A549 (cell line): ENCODE measurements at regions not wholly inside any gene's neighbourhood (a gene's known extent, or its start where the extent isn't known, plus 50 kb on each side); places are given as distances from the start of the nearest gene placed in this dataset.
A peak's percentile ranks its signal among the peaks of the same experiment; 100 is the strongest.

Experiments used
- ATAC-seq, 2 experiments: fragments of 200-7000 bp in 1 of 2; fragments of >200 bp in 1 of 2; cut with Nextera tagmentation in 1 of 2; cut with Tn5 transposase in 1 of 2; 3 replicates each; pipeline versions ENCODE4 v1.8.0 to v1.9.1; 2018 to 2020; ENCODE audit warnings: mild to moderate bottlenecking in 1 of 2, moderate library complexity in 1 of 2
- CTCF ChIA-PET: fragments of 300-600 bp; sonication (Branson Sonifier 250); formaldehyde crosslinking; extraction: SDS; loops from one replicate; lab custom pipeline; 2021; ENCODE audit warnings: antibody characterized with exemption, inconsistent platforms; lab: Yijun Ruan, JAX
- POLR2A ChIA-PET: fragments of 350-600 bp; formaldehyde crosslinking; extraction: SDS; loops from one replicate; lab custom pipeline; 2021; ENCODE audit warnings: antibody characterized with exemption, inconsistent platforms; lab: Yijun Ruan, JAX
- DNase-seq, 2 experiments: peaks; one replicate each; pipeline versions ENCODE4 v3.0.0 to v3.0.0-alpha.2; 2011 to 2016; ENCODE audit warnings: low read depth in 1 of 2, low spot score in 1 of 2
- FAIRE-seq: peaks from 2 replicates; lab custom pipeline; 2011; peaks lifted over from hg19 to GRCh38; lab: Jason Lieb, UNC
- H3K27ac ChIP-seq, 2 experiments: fragments of >200 bp; sonication (Bioruptor Twin); formaldehyde crosslinking; 3 replicates each; pipeline ENCODE4 v1.5.1; 2016 to 2017
- H3K4me1 ChIP-seq: fragments of >200 bp; sonication (Bioruptor Twin); formaldehyde crosslinking; 3 replicates; pipeline ENCODE4 v1.6.1; 2016
- H3K4me2 ChIP-seq: fragments of >200 bp; sonication (Bioruptor Twin); formaldehyde crosslinking; 3 replicates; pipeline ENCODE4 v1.6.1; 2016
- H3K4me3 ChIP-seq: fragments of >200 bp; sonication (Bioruptor Twin); formaldehyde crosslinking; 3 replicates; pipeline ENCODE4 v1.5.1; 2016
- H3K9me3 ChIP-seq: fragments of >200 bp; sonication (Bioruptor Twin); formaldehyde crosslinking; 3 replicates; pipeline ENCODE4 v1.6.1; 2016
- ATOH8 ChIP-seq: fragments of 250-450 bp; sonication (Bioruptor Pico); IDR thresholded peaks from 2 replicates; pipeline ENCODE4 v1.5.0; 2020; ENCODE audit warnings: low read depth, mild to moderate bottlenecking, moderate library complexity
- CBX2 ChIP-seq: fragments of 200-600 bp; sonication (generic); IDR thresholded peaks from 2 replicates; pipeline ENCODE4 v1.6.1; 2016; ENCODE audit warnings: low read depth, mild to moderate bottlenecking, borderline replicate concordance
- CEBPB ChIP-seq, 2 experiments: fragments of >200 bp in 1 of 2; sonication (Bioruptor Twin) in 1 of 2; formaldehyde crosslinking in 1 of 2; IDR thresholded peaks; 2 replicates each; pipeline ENCODE4 v1.6.1; 2012 to 2016
- CHD4 ChIP-seq: fragments of 200-600 bp; sonication (generic); IDR thresholded peaks from 2 replicates; pipeline ENCODE4 v1.6.1; 2016; ENCODE audit warnings: antibody characterized with exemption, mild to moderate bottlenecking, borderline replicate concordance
- EHMT2 ChIP-seq: fragments of 200-600 bp; sonication (generic); IDR thresholded peaks from 2 replicates; pipeline ENCODE4 v1.6.1; 2016; ENCODE audit warnings: antibody characterized with exemption, low read depth, mild to moderate bottlenecking, moderate library complexity
- EP300 ChIP-seq, 2 experiments: fragments of >200 bp; sonication (Bioruptor Twin); formaldehyde crosslinking; IDR thresholded peaks; 2 replicates in 1 of 2; 3 replicates in 1 of 2; pipeline ENCODE4 v1.6.1; 2016 to 2017
- FOSL2 ChIP-seq, 2 experiments: fragments of 450-650 bp in 1 of 2; fragments of >200 bp in 1 of 2; sonication (Bioruptor Twin) in 1 of 2; formaldehyde crosslinking; IDR thresholded peaks; 2 replicates each; pipeline versions ENCODE4 v1.5.0 to v1.6.1; 2016 to 2020; ENCODE audit warnings: mild to moderate bottlenecking in 1 of 2, moderate library complexity in 1 of 2
- FOXS1 ChIP-seq: fragments of 250-450 bp; sonication (Bioruptor Pico); IDR thresholded peaks from 2 replicates; pipeline ENCODE4 v1.5.0; 2020; ENCODE audit warnings: mild to moderate bottlenecking, moderate library complexity
- GATA3 ChIP-seq: IDR thresholded peaks from 2 replicates; pipeline ENCODE4 v1.6.1; 2012; ENCODE audit warnings: borderline replicate concordance
- HES2 ChIP-seq: fragments of >200 bp; sonication (Bioruptor Twin); formaldehyde crosslinking; IDR thresholded peaks from 2 replicates; pipeline ENCODE4 v1.6.1; 2016
- HOXB5 ChIP-seq: fragments of 250-450 bp; sonication (Bioruptor Pico); IDR thresholded peaks from 2 replicates; pipeline ENCODE4 v1.5.0; 2020; ENCODE audit warnings: mild to moderate bottlenecking, moderate library complexity
- JUN ChIP-seq, 2 experiments: fragments of >200 bp; sonication (Bioruptor Twin); formaldehyde crosslinking; IDR thresholded peaks; 2 replicates in 1 of 2; 3 replicates in 1 of 2; pipeline ENCODE4 v1.6.1; 2016 to 2017
- JUNB ChIP-seq: fragments of >200 bp; sonication (Bioruptor Twin); formaldehyde crosslinking; IDR thresholded peaks from 2 replicates; pipeline ENCODE4 v1.6.1; 2016
- KDM1A ChIP-seq: fragments of 200-600 bp; sonication (generic); IDR thresholded peaks from 2 replicates; pipeline ENCODE4 v1.6.1; 2016; ENCODE audit warnings: low read depth, mild to moderate bottlenecking
- KDM5A ChIP-seq: fragments of 200-600 bp; sonication (generic); IDR thresholded peaks from 2 replicates; pipeline ENCODE4 v1.6.1; 2016; ENCODE audit warnings: antibody characterized with exemption, mild to moderate bottlenecking
- MAFK ChIP-seq: fragments of 450-650 bp; IDR thresholded peaks from 2 replicates; pipeline ENCODE4 v1.6.1; 2014; ENCODE audit not compliant: partially characterized antibody
- MAZ ChIP-seq: fragments of 150-350 bp; IDR thresholded peaks from 2 replicates; pipeline ENCODE4 v1.6.1; 2014; ENCODE audit warnings: antibody characterized with exemption, low read depth, low read length, borderline replicate concordance
- MYC ChIP-seq: IDR thresholded peaks from 2 replicates; pipeline ENCODE4 v1.6.1; 2012; ENCODE audit warnings: mild to moderate bottlenecking, inconsistent platforms, low read length, improper control_type of control experiment, borderline replicate concordance
- NPAS2 ChIP-seq: fragments of 250-450 bp; sonication (Bioruptor Pico); IDR thresholded peaks from 2 replicates; pipeline ENCODE4 v1.8.0; 2022; ENCODE audit warnings: mild to moderate bottlenecking, moderate library complexity, borderline replicate concordance
- NR3C1 ChIP-seq: fragments of >200 bp; sonication (Bioruptor Twin); formaldehyde crosslinking; IDR thresholded peaks from 3 replicates; pipeline ENCODE4 v1.6.1; 2017
- RARB ChIP-seq: fragments of 250-450 bp; sonication (Bioruptor Pico); IDR thresholded peaks from 2 replicates; pipeline ENCODE4 v1.8.0; 2021; ENCODE audit warnings: mild to moderate bottlenecking, moderate library complexity
- SMC3 ChIP-seq: fragments of >200 bp; sonication (Bioruptor Twin); formaldehyde crosslinking; IDR thresholded peaks from 3 replicates; pipeline ENCODE4 v1.6.1; 2018; ENCODE audit warnings: inconsistent platforms
- TP53 ChIP-seq: fragments of 250-450 bp; sonication (Bioruptor Pico); IDR thresholded peaks from 2 replicates; pipeline ENCODE4 v1.5.0; 2021; ENCODE audit warnings: mild to moderate bottlenecking, moderate library complexity
- USF2 ChIP-seq: fragments of 450-650 bp; IDR thresholded peaks from 2 replicates; pipeline ENCODE4 v1.6.1; 2014; ENCODE audit warnings: antibody characterized with exemption
- ZSCAN20 ChIP-seq: fragments of 250-450 bp; sonication (Bioruptor Pico); IDR thresholded peaks from 2 replicates; pipeline ENCODE4 v1.8.0; 2022; ENCODE audit warnings: mild to moderate bottlenecking, moderate library complexity
- WGBS: methylation state at CpG from one replicate; pipeline ENCODE4 v1.1.6; 2017; ENCODE audit errors: missing lambda C conversion rate; 5-methylcytosine and 5-hydroxymethylcytosine counted together
- TF ChIP-seq, protein P1 (sequence below): fragments of 150-350 bp; IDR thresholded peaks from 2 replicates; pipeline ENCODE4 v1.6.1; 2014; ENCODE audit warnings: low read depth, mild to moderate bottlenecking, low read length
- TF ChIP-seq, protein P2 (sequence below): IDR thresholded peaks from 2 replicates; pipeline ENCODE4 v1.6.1; 2012
- TF ChIP-seq, protein P3 (sequence below): fragments of 250-450 bp; sonication (Bioruptor Pico); IDR thresholded peaks from 2 replicates; pipeline ENCODE4 v1.5.0; 2021; ENCODE audit warnings: mild to moderate bottlenecking, moderate library complexity, borderline replicate concordance
- TF ChIP-seq, protein P4 (sequence below): IDR thresholded peaks from 2 replicates; pipeline ENCODE4 v1.6.1; 2012; ENCODE audit warnings: low read depth, borderline replicate concordance

DNA sequence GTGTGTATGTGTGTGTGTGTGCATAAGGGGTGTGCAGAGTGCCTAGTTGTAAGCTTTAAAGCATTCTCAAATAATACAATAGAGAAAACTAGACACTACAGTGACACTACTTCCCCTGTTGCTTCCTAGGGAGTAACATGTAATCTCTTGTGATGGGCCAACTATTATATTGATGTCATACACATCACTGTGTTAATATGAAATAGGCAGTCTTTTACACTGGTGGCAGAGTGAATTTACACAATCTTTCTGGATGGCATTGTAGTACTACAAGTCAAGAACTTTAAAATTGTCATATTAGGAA is 488.0 kb upstream of the ZEB2 start:
- ChIA-PET POLR2A (interaction anchor here (1.0 kb wide), 1 partner anchor 65 kb away, joined by 3 read pairs; no protein-coding TSS in a partner anchor), CTCF (no interaction called here)
- Histone ChIP-seq H3K4me1 (peaks cover 50% of the 10 kb centered on the region), H3K27ac (peak overlapping the region; percentile 82 to 84), H3K4me3 (peak overlapping the region; percentile 17; the same call in 1 of the 3 replicates), H3K4me2 (peak overlapping the region; percentile 74), H3K9me3 (no peaks in the 10 kb centered on the region)
- ATAC-seq, result no peak; a peak in 1 of 6 replicates
- no peak for DNase-seq
- no peak for TF ChIP-seq CBX2
- TF ChIP-seq, protein P1, sequence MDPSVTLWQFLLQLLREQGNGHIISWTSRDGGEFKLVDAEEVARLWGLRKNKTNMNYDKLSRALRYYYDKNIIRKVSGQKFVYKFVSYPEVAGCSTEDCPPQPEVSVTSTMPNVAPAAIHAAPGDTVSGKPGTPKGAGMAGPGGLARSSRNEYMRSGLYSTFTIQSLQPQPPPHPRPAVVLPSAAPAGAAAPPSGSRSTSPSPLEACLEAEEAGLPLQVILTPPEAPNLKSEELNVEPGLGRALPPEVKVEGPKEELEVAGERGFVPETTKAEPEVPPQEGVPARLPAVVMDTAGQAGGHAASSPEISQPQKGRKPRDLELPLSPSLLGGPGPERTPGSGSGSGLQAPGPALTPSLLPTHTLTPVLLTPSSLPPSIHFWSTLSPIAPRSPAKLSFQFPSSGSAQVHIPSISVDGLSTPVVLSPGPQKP, result no peak
- no peak for TF ChIP-seq FOSL2 (IDR thresholded peaks at IDR 0.05)
- TF ChIP-seq FOSL2 (CRISPR knock-in tag; IDR thresholded peaks at IDR 0.05), result no peak
- TF ChIP-seq ATOH8 (CRISPR knock-in tag), result no peak
- TF ChIP-seq ZSCAN20 (CRISPR knock-in tag), result peak; percentile 39; the same call in 1 of the 2 replicates
- no peak for TF ChIP-seq KDM5A
- TF ChIP-seq HOXB5 (CRISPR knock-in tag), result no peak
- no peak for TF ChIP-seq TP53 (CRISPR knock-in tag)
- FAIRE-seq, result no peak

DNA sequence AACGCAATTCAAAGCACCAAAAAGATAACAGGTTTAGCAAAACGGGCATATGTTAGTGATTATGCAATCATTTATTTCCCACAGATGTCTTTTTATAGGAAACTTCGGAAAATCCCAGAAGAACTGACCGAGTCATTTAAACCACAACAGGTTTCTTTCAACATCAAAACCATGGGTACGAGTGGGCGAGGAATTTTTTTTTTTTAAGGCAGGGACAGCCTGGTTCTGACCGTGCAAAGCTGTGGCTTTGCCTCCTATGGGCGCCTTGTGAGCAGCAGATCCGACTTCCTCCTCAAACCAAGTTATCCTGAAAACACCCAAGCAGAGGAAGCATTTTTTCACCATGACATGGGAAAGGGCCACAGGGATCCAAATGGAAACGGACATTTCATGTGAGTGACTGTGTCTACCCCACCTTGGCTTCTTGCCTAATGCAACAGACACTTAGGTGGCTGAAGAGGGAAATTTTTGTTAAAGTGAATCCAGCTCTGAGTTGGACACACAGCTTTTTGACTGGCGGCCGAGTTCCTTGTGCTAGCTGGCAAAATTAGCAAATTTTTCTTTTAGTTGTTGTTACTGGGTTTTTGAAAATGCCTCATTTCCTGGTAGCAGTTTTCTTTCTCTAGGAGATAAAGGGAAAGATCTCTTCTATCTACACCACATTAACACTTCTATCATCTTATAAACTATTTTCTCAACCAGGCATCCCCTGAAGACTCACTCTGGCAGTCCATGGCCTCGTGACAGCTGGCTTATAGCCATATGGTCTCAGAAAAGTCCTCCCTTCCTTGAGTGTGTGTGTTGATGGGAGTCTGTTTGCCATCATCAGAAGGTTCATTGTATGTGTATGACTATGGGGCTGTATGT is 487.4 kb upstream of the ZEB2 start:
- ChIA-PET CTCF (no interaction called here), POLR2A (interaction anchor here (0.5 to 1.4 kb wide), 3 partner anchors 56 to 313 kb away, joined by 3 to 4 read pairs (median 3); no protein-coding TSS in a partner anchor)
- DNase-seq, result peak; percentile 31 to 90
- Histone ChIP-seq H3K27ac (peak overlapping the region; percentile 82 to 84), H3K4me1 (peaks cover 44% of the 10 kb centered on the region), H3K4me2 (peak overlapping the region; percentile 74), H3K4me3 (peak overlapping the region; percentile 17; the same call in 1 of the 3 replicates), H3K9me3 (no peaks in the 10 kb centered on the region)
- WGBS, result 4% methylated on average over 13 of the region's 13 CpGs
- FAIRE-seq, result no peak
- peak; percentile 93 for ATAC-seq
- no peak; the same call in 1 of the 2 replicates for TF ChIP-seq ZSCAN20 (CRISPR knock-in tag)
- TF ChIP-seq MAZ, result no peak
- TF ChIP-seq CBX2, result no peak
- peak; percentile 73 for TF ChIP-seq JUNB
- no peak for TF ChIP-seq NR3C1
- TF ChIP-seq NPAS2 (CRISPR knock-in tag), result no peak
- TF ChIP-seq, protein P2, sequence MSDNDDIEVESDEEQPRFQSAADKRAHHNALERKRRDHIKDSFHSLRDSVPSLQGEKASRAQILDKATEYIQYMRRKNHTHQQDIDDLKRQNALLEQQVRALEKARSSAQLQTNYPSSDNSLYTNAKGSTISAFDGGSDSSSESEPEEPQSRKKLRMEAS, result peak; percentile 53; the same call in 1 of the 2 replicates
- peak; percentile 19 to 38; a peak in 2 of 5 replicates for TF ChIP-seq EP300 (IDR thresholded peaks at IDR 0.05)
- TF ChIP-seq MAFK, result peak; percentile 11
- TF ChIP-seq, protein P3, sequence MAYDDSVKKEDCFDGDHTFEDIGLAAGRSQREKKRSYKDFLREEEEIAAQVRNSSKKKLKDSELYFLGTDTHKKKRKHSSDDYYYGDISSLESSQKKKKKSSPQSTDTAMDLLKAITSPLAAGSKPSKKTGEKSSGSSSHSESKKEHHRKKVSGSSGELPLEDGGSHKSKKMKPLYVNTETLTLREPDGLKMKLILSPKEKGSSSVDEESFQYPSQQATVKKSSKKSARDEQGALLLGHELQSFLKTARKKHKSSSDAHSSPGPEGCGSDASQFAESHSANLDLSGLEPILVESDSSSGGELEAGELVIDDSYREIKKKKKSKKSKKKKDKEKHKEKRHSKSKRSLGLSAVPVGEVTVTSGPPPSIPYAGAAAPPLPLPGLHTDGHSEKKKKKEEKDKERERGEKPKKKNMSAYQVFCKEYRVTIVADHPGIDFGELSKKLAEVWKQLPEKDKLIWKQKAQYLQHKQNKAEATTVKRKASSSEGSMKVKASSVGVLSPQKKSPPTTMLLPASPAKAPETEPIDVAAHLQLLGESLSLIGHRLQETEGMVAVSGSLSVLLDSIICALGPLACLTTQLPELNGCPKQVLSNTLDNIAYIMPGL (CRISPR knock-in tag), result no peak
- TF ChIP-seq MYC, result no peak
- no peak for TF ChIP-seq HES2
- TF ChIP-seq FOXS1 (CRISPR knock-in tag), result peak; percentile 78; the same call in 1 of the 2 replicates
- TF ChIP-seq USF2, result no peak
- TF ChIP-seq JUN (IDR thresholded peaks at IDR 0.05), result peak in 1 of 2 experiments; percentile 25; a peak in 2 of 5 replicates
- peak; percentile 39; the same call in 2 of the 3 replicates for TF ChIP-seq SMC3
- no peak for TF ChIP-seq CHD4
- TF ChIP-seq, protein P4, sequence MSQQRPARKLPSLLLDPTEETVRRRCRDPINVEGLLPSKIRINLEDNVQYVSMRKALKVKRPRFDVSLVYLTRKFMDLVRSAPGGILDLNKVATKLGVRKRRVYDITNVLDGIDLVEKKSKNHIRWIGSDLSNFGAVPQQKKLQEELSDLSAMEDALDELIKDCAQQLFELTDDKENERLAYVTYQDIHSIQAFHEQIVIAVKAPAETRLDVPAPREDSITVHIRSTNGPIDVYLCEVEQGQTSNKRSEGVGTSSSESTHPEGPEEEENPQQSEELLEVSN, result no peak
- TF ChIP-seq GATA3, result peak; percentile 52; the same call in 1 of the 2 replicates
- TF ChIP-seq, protein P1, result no peak
- peak; percentile 91 to 96 for TF ChIP-seq CEBPB (IDR thresholded peaks at IDR 0.05)
- TF ChIP-seq EHMT2, result no peak
- TF ChIP-seq RARB (CRISPR knock-in tag), result no peak
- no peak for TF ChIP-seq KDM1A
